Renal cortical epithelial cell (primary cell): ENCODE measurements at regions not wholly inside any gene's neighbourhood (a gene's known extent, or its start where the extent isn't known, plus 50 kb on each side); places are given as distances from the start of the nearest gene placed in this dataset.

Source experiments
- DNase-seq: peaks from one replicate; pipeline ENCODE4 v3.0.0-alpha.2; 2011; ENCODE audit warnings: low read depth

GRCh38 chr13:33372251-33372919, 86.8 kb upstream of the STARD13 start:
- no peak for DNase-seq

- DNase-seq, result no peak
These were observed 88.1 kb upstream of the STARD13 start for GRCh38 chr13:33373624-33374023.

- no peak for DNase-seq
These were observed 89.9 kb upstream of the STARD13 start for GRCh38 chr13:33375421-33375820.

DNA sequence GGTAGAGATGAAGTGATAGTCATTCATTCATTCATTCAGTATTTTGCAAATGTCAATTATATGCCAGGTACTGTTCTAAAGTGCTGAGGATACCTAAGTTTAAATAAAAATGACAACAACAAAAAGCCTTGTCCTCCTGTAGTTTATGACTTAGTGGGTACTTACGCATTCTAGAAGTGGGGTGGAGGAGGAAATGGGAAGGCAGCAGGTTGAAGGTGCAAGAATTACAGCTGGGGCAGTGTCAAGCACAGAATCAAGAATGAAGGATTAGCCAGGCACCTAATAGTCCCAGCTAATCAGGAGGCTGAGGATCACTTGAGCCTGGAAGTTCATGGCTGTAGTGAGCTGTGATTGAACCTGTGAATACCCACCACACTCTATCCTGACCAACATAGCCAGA, 90.7 kb upstream of the STARD13 start:
- no peak for DNase-seq

DNA sequence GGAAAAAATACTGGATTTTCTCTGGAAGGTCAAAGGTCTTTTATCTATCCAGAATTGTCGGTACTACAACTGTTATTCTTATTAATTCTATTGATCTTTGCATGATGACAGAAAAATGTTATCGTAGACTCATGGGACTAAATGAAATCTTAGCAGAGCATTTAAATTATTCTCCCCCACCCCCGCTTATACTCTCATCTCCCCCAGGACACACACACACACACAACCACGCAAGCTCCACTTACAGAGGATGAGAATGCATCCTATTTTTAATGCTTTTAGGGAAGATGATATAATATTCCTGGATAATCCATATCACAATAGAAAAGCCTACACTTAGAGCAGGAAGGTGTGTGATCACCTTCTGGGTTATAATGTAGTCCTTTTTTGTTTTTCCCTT, 91.9 kb upstream of the STARD13 start:
- no peak for DNase-seq

- DNase-seq, result peak; percentile 59
These were observed 92.3 kb upstream of the STARD13 start for GRCh38 chr13:33377825-33378224.

- no peak for DNase-seq
These were observed 94.1 kb upstream of the STARD13 start for GRCh38 chr13:33379608-33380007.

DNA sequence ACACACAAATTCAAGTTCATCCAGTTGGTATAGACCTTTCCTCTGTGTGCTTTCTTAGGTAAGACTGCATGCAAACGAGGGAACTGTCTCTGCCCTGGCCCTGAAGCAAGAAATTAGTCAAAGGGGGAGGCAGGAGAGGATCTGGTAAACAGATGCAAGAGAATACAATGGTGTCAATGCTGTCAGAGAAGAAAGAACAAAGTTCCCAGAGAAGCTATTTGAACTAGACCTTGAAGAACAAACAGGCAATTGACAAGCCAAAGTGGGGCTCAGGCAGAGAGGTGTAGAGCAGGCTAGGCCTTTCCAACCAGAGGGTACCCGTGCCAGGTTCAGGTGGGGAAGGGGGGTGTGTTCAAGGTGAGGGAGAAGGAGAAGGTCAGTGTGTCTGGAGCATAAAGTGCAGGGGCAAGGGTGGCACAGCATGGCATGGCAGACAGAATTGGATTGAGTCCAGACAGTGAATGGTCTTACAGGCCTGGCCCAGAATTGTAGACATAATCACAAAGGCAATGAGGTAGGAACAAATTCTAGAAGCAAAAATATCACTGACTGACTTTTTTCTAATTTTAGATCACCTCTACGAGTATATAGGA, 95.0 kb upstream of the STARD13 start:
- DNase-seq, result no peak

DNA sequence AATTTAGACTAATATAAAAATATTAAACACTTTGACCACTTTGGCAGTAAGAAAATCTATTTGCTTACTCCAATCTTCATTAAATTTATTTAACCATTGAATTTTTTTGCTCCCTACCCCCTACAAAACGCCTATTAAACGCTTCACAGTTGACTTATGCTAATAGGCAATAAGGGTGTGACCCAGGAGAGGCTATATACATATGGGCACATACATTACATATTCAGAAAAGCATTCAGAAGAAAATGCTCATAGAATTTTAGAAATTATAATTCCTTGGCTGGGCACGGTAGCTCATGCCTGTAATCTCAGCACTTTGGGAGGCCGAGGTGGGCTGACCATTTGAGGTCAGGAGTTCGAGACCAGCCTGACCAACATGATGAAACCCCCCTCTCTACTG, 95.6 kb upstream of the STARD13 start:
- no peak for DNase-seq

DNA sequence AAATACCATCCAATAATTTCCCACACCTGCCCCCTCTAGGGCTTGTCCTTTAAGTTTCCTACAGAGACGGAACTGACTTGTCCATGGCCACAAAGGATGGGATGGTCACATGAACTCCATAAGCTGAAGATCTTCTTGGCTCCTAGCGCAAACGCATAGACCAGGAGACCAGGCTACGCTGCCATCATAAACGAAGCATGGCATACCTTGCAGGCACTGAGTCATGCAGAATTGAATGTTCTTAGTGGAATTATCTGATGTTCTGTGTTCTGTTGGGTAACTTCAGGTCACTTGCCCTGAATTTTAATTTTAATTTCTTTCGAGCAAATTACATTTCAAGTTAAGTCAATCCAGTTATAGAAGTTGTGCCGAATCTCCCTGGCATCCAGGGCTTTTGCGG, 96.4 kb upstream of the STARD13 start:
- DNase-seq, result peak; percentile 66

DNA sequence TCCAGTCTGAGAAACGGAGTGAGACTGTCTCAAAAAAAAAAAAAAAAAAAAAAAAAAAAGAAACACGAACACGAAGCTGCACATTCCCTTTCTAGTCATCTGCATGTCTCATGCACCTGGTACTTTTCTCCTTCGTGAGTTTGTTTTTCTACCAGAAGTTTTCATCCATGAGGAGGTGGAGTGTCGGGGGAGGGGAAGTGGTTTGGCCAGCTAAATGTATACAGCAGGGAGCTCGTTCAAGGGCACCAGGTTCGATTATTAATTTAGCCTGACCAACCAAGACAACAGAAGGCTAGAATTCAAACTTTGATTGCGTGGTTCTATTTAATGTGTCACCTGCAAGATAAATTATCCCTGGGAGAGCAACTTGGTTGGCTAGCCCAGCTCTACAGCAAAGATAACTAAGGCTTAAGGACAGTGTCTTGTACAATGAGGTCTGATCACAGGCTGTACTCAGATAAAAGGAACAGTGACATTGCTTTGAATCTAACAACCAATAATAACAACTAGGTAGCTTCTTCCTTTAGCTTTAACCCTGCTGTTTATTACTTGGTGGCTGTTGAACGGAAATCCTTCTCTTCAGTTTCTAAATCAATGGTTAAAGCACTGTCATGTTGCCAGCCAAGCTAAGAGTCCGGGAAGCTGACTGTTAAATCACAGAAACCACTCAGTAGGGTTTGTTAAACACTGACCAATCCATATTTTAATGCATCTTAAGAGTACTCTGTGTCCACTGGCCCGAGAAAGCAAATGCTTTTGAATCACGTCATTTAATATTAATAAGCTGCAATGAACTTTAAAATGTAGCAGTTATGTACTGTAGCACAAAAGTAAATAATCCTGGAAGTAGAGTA, 98.4 kb upstream of the STARD13 start:
- peak; percentile 46 for DNase-seq

DNA sequence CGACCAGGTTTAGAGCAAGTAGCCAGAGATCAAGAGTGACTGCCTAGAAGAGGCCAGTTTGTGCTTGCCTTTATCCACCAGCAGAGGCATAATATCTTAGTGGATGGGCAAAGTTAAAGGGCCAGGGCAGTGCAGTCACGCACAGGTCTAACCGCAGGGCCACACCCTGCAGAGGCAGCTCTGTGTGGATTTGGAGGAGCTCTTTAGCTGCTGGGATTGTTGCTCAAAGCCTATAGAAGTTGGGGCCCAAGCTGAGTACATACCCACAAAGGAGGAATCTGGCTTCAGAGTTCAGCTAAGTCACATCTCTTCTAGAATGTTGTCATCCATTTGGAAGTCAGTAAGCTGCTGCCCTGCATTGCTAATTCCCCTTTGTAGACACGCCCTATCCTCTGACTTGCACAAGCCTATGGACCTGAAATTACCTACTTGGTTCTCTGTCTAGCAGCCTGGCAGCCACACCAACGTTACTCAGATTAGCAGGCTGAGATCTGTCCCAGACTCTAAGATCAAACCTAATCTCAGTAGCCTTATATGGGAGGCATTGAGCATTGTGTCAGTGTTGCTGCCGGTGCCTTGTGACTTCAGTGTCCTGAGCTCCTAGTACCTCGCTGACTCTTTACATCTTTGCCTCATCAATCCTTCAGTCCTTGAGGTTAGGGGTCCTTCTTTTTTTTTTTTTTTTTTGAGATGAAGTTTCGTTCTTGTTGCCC, 102.9 kb upstream of the STARD13 start:
- DNase-seq, result no peak

DNA sequence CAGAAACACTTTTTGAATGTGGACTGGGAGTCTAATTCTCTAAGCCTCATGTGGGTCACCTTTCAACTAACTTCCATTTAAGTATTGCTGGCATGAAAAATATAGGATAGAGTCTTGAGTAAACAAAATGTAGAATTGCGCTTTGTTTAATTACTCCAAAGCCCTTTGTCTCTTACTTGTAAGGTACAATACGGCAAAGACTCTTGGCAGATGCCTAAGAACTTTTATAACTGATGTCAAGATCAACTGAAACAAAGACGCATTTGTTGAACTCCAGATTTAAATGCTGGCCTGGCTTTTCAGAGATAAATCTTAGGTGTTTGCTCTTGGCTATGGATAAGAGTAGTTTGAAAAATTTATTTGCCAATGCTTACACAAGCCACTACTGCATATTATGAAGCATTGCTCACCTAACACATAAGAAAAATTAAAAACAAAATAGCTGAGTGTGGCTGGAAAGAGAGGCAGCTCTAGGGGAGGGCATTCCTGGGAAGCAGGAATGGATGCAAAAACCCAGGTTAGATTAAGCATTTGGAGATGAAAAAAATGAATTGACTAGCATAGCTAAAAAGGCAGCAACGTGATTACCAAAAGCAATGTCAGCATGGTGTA, 107.3 kb upstream of the STARD13 start:
- DNase-seq, result no peak

DNA sequence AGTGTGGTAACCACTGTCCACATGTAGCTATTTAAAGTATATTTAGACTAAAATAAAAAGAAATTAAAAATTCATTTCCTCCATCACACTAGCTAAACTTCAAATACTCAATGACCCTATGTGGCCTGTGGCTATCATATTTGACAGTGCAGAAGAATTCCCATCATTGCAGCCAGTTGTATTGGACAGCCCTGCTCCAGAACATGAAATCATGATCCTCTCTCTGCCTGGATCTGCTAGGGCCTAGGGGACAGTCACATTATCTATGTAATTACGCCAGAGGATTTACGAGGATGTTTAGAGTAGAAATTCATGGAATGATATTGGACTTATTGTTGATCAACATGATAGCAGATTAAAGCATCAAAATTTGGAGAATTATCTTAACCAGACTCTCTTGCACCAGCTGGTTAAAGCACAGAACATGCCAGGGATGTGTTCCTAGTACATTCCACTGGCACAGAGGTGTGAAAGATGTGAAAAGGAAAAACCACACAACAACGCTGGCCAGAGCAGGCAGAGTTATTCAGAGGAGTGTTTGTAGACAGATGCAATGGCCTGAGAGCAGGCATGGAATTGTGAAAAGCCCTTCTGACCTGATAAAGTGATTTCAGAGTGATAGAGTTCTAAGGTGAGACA, 108.9 kb upstream of the STARD13 start:
- DNase-seq, result peak; percentile 38

GRCh38 chr13:33401238-33401637, 115.7 kb upstream of the STARD13 start:
- peak; percentile 42 for DNase-seq

DNA sequence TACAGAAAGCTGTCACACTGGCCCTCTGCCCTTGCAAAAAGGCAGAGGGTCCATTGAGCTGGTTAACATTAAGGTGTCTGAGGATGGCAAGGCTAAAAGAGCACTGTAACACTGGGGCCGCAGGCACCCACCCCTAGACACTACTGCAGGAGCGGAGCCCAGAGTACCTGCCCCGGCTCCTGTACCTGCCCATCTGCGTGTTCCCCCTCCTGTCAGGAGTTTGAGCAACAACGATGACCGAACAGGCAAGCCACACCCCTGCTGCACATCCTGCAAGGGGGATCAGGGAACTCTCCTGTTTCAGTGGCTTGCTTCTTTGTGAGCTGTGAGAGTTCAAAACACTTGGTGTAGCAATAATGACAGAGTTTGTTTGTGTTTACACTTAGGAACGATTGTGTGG, 117.4 kb upstream of the STARD13 start:
- DNase-seq, result no peak

GRCh38 chr13:33403807-33404362, 118.3 kb upstream of the STARD13 start:
- DNase-seq, result peak; percentile 25

DNA sequence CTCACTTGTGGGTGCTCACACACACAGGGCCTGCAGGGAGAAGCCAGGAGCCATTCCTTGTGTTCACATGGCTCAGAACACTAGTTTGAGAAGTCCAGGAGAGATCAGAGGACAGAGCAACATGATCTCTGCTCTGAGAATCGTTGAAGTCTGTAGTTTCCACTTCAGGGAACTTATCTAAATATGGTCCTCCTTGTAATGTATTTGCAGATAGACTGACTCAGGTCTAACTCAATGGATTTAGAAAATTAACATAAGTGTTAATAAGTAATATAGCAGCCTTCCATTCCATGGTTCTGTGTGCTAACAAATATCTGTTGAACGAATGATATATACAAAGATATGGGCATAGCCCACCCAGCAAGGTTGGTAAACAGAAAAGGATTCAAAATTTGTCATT, 119.8 kb upstream of the STARD13 start:
- peak; percentile 63 for DNase-seq

GRCh38 chr13:33409673-33410510, 124.3 kb upstream of the STARD13 start:
- no peak for DNase-seq

DNA sequence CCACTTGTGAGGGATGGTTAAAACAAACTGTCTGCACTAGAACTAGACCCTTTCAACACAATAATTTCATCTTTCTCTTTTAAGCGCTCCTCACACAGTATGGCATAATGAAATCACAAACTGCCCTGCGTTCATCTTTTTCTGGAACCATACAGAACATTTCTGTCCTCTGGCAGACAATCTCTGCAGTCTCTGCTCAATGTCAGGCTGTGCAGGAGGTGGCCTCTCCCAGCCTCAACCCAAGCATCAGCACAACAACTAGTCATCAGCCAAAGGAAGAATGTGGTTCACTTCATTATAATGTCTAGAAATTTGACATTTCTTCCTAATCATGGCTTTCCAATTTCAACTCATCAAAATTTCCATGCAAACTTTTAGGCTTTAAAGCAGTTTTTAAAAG, 125.1 kb upstream of the STARD13 start:
- DNase-seq, result no peak
